Activated T-cell treated with anti-CD3 and anti-CD28 coated beads, Interleukin-2, amount 50 U/mL, for 72 hours (primary cell): ENCODE measurements at regions not wholly inside any gene's neighbourhood (a gene's known extent, or its start where the extent isn't known, plus 50 kb on each side); places are given as distances from the start of the nearest gene placed in this dataset.

Source experiments
- ATAC-seq, 2 donors: fragments of 150-1000 bp; cut with Tn5 transposase; replicated peaks in 1 of 2; 2 replicates each; pipeline ENCODE4 v1.10.0; 2021; ENCODE audit warnings: moderate library complexity in 2 of 2, mild to moderate bottlenecking in 1 of 2
- DNase-seq, 2 donors: peaks; one replicate each; pipeline ENCODE4 v3.0.0; 2021 to 2022; ENCODE audit warnings: mixed read lengths in 1 of 2
- H3K27ac Mint-ChIP-seq: one replicate; pipeline ENCODE4 v1.8.0; 2022; ENCODE audit warnings: mild to moderate bottlenecking, moderate library complexity, mixed read lengths
- H3K27me3 Mint-ChIP-seq: one replicate; pipeline ENCODE4 v1.8.0; 2022; ENCODE audit warnings: low read depth, mixed read lengths
- H3K36me3 Mint-ChIP-seq, 2 donors: one replicate each; pipeline ENCODE4 v1.8.0; 2022; ENCODE audit warnings: mixed read lengths in 2 of 2, mild to moderate bottlenecking in 1 of 2; ENCODE audit not compliant: insufficient read depth in 2 of 2
- H3K4me1 Mint-ChIP-seq: one replicate; pipeline ENCODE4 v1.8.0; 2022; ENCODE audit warnings: low read depth, mixed read lengths
- H3K4me3 Mint-ChIP-seq, 2 donors: one replicate each; pipeline ENCODE4 v1.8.0; 2022; ENCODE audit warnings: mild to moderate bottlenecking in 2 of 2, mixed read lengths in 2 of 2, moderate library complexity in 2 of 2
- H3K9me3 Mint-ChIP-seq, 2 donors: one replicate each; pipeline ENCODE4 v1.8.0; 2022; ENCODE audit warnings: mixed read lengths in 2 of 2

DNA sequence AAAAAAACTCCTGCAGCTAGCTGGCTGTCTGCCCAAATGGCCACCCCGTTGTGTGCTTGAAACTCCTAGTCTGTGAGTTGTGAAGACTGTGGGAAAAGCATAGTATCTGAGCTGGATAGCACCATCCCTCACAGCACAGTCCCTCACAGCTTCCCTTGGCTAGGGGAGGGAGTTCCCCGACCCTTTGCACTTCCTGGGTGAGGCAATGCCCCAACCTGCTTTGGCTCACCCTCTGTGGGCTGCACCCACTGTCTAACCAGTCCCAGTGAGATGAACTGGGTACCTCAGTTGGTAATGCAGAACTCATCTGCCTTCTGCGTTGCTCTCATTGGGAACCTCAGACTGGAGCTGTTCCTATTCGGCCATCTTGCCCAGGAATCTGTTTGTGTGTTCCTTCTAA is 260.6 kb upstream of the STXBP5 start:
- ATAC-seq (peak in 1 of 2 donors; percentile 17), DNase-seq (peak in 1 of 2 donors; percentile 15)
- Mint-ChIP-seq H3K27me3 (peaks cover 10% of the 10 kb centered on the region), H3K4me3 (no peak overlapping the region), H3K36me3 (peaks cover 5 to 7% of the 10 kb centered on the region in 2 donors), H3K4me1 (peaks cover 9% of the 10 kb centered on the region), H3K27ac (no peak overlapping the region), H3K9me3 (peaks cover 4 to 12% of the 10 kb centered on the region in 2 donors)

DNA sequence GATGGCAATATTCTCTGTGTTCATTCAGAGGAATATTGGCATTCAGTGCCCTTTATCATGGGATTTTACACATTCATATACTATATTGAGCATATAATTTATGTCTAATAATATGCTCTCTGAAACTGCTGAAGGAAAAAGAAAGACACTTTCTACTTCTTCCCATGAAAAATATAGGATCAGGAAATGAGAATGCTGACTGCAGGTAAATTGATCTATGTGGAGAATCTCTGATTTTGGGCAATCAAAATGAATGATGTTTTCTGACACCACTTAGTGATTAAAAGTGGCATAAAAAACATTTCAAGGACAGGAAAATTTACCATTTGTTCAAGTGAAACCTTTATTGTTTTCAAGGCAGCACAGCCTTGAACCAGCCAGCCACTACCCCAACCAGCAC is 260.1 kb upstream of the STXBP5 start:
- Mint-ChIP-seq H3K4me1 (peaks cover 11% of the 10 kb centered on the region), H3K4me3 (no peak overlapping the region), H3K27ac (no peak overlapping the region), H3K36me3 (peaks cover 5 to 7% of the 10 kb centered on the region in 2 donors), H3K27me3 (peaks cover 10% of the 10 kb centered on the region), H3K9me3 (peaks cover 4 to 17% of the 10 kb centered on the region in 2 donors)
- DNase-seq (no peak), ATAC-seq (no peak)

DNA sequence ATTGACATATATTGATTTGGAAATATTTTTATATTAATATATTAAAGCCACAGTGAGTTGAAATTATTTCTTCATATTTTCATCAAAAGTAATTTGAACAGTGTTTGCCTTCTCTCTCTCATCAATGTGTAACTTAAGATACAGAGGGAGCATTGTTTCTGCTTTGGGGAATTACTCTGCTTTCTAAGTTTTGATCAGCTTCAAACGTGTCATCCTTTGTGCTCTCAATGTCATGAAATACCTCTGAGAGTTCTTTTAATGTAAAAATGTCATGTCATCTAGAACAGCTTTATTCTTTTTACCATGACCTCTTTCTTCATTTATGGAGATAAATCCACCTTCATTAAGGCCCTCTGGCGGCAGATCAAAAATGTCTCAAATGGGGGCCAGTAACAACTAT is 259.4 kb upstream of the STXBP5 start:
- H3K36me3 Mint-ChIP-seq: peaks cover 5 to 7% of the 10 kb centered on the region in 2 donors
- no peak for ATAC-seq
- H3K27me3 Mint-ChIP-seq: peaks cover 10% of the 10 kb centered on the region
- H3K4me3 Mint-ChIP-seq: no peak overlapping the region
- no peak for DNase-seq
- peak overlapping the region; percentile 11 for H3K27ac Mint-ChIP-seq
- peaks cover 4 to 18% of the 10 kb centered on the region in 2 donors for H3K9me3 Mint-ChIP-seq
- H3K4me1 Mint-ChIP-seq: peaks cover 16% of the 10 kb centered on the region

GRCh38 chr6:146946559-146946958 is 257.7 kb upstream of the STXBP5 start:
- H3K27ac Mint-ChIP-seq: no peak overlapping the region
- ATAC-seq: no peak

DNA sequence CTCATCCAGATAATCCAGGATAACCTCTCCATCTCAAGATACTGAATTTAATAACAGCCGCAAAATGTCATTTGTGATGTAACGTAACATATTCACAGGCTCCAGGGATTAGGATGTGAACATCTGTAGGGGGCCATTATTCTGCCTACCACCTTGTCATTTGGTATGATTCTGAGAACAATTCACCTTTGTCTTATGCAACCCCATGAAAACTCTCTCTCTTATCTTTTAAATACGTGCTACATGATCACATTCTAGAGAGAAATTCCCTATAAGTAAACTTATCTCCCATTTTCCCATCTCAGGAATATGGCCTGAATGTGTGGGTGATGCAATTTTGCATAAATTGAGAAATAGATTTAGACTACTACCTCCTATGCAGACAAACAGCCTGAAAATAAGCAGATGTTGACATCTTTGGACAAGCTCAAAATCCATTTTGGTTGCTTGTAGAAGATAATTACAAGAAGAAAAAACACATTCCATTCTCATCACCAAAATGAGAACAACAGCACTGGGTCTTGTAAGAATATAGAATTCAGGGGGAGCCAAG is 255.4 kb upstream of the STXBP5 start:
- peak overlapping the region in 1 of 2 donors; percentile 13 for H3K4me3 Mint-ChIP-seq
- DNase-seq (no peak), ATAC-seq (no peak)
- H3K9me3 Mint-ChIP-seq: peaks cover 4 to 11% of the 10 kb centered on the region in 2 donors
- H3K4me1 Mint-ChIP-seq: peaks cover 30% of the 10 kb centered on the region
- H3K27ac Mint-ChIP-seq: no peak overlapping the region
- peaks cover under 1 to 5% of the 10 kb centered on the region in 2 donors for H3K36me3 Mint-ChIP-seq
- H3K27me3 Mint-ChIP-seq: no peaks in the 10 kb centered on the region

More at GRCh38 chr6:146946559-146946958, 257.7 kb upstream of the STXBP5 start:
- Mint-ChIP-seq H3K9me3 (peaks cover 6 to 18% of the 10 kb centered on the region in 2 donors), H3K4me1 (peaks cover 30% of the 10 kb centered on the region), H3K27me3 (peaks cover 5% of the 10 kb centered on the region), H3K4me3 (no peak overlapping the region), H3K36me3 (peaks cover 5 to 7% of the 10 kb centered on the region in 2 donors)
- no peak for DNase-seq

GRCh38 chr6:146949425-146949824 is 254.8 kb upstream of the STXBP5 start:
- DNase-seq: no peak
- Mint-ChIP-seq H3K9me3 (peaks cover 4 to 11% of the 10 kb centered on the region in 2 donors), H3K4me3 (peak overlapping the region in 1 of 2 donors; percentile 36), H3K27me3 (no peaks in the 10 kb centered on the region), H3K27ac (peak overlapping the region; percentile 84), H3K36me3 (peaks cover 0 to 5% of the 10 kb centered on the region in 2 donors), H3K4me1 (peaks cover 30% of the 10 kb centered on the region)
- ATAC-seq: no peak

GRCh38 chr6:146950351-146950835 is 253.8 kb upstream of the STXBP5 start:
- ATAC-seq (peak; percentile 93 to 97), DNase-seq (peak; percentile 20 to 24)
- peak overlapping the region; percentile 36 to 40 for H3K4me3 Mint-ChIP-seq
- peaks cover 0 to 5% of the 10 kb centered on the region in 2 donors for H3K36me3 Mint-ChIP-seq
- peaks cover 4 to 11% of the 10 kb centered on the region in 2 donors for H3K9me3 Mint-ChIP-seq
- no peaks in the 10 kb centered on the region for H3K27me3 Mint-ChIP-seq
- H3K4me1 Mint-ChIP-seq: peaks cover 30% of the 10 kb centered on the region
- peak overlapping the region; percentile 84 for H3K27ac Mint-ChIP-seq

DNA sequence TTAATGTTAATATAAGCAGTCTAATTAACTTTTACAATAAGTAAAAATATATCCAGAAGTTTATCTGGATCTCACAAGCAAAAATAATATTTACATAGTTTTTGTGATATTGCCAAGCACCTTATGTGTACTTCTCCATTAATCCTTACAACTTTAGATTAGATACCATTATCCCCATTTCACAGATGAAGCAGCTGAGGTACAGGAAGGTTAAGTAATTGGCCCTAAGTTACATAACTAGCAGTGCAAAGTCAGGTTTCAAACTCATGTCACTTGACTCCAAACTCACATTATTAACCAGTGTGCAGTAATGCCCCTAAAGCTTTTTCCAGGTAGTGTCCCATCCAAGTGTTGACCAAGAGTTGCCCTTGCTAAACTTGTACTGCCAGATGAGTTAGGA is 248.6 kb upstream of the STXBP5 start:
- no peaks in the 10 kb centered on the region for H3K36me3 Mint-ChIP-seq
- no peak overlapping the region for H3K27ac Mint-ChIP-seq
- no peaks in the 10 kb centered on the region for H3K9me3 Mint-ChIP-seq
- H3K27me3 Mint-ChIP-seq: no peaks in the 10 kb centered on the region
- ATAC-seq: no peak
- DNase-seq: no peak
- H3K4me1 Mint-ChIP-seq: peaks cover 7% of the 10 kb centered on the region
- H3K4me3 Mint-ChIP-seq: no peak overlapping the region

DNA sequence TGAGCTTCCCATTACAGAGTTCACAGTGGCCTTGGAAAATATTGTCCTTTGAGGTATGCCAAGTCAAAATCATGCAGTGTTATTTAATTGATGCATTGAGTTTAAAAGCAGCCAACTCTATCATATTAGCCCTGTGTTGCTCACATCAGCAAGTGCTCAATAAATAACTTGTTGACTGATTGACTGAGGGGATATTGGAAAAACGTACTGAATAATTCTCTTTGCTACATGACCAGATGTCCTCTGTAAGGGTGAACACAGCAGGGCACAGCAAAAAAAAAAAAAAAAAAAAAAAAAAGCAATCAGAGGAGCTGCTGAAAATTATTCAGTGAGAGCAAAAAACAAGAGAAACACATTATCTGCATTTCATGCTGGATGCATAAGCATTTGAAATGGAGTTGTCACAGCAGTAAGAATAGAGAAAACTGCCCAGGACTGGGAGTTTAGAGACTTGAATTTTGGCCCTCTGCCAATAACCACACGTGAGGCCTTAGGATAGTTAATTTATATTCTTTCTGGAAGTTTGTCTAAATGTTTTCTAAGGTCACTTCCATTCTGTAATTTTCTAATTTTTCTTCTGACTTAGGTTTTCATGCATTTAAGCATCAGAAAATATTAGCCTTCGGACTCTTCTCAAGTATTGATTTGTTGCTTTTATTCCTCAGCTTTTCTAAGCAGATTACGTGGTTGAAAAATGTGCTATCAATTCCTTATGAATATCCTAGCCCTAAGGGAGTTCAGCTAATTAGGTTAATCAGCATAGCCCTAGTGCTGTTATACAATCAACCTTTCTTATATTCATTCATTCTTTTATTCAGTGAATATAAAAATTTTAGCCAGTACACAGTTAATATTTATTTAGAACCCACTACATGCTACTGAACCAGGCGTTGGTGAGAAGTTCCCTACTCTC is 246.8 kb upstream of the STXBP5 start:
- H3K4me3 Mint-ChIP-seq: no peak overlapping the region
- H3K27me3 Mint-ChIP-seq: no peaks in the 10 kb centered on the region
- ATAC-seq (no peak), DNase-seq (no peak)
- no peak overlapping the region for H3K27ac Mint-ChIP-seq
- H3K4me1 Mint-ChIP-seq: no peaks in the 10 kb centered on the region
- no peaks in the 10 kb centered on the region for H3K9me3 Mint-ChIP-seq
- H3K36me3 Mint-ChIP-seq: no peaks in the 10 kb centered on the region

DNA sequence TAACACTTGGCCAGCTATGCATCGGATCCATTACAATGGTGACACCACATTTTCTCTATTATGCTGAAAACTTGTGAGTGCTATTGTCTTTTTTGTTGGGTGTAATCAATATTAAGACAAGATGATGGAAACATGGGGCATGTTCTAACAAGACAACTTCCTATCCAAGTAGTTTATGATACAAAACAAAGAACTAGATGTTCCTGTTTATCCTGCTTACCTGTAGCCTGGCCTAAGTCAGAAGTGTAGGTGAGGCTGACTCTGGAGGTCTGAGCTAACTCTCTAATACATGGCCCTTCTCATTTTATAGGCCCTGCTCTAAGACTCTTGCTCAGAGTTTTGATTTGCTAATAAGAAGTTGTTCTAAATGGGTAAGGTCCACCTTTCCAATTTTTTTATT is 242.4 kb upstream of the STXBP5 start:
- no peak for DNase-seq
- H3K9me3 Mint-ChIP-seq: peaks cover 9 to 10% of the 10 kb centered on the region in 2 donors

DNA sequence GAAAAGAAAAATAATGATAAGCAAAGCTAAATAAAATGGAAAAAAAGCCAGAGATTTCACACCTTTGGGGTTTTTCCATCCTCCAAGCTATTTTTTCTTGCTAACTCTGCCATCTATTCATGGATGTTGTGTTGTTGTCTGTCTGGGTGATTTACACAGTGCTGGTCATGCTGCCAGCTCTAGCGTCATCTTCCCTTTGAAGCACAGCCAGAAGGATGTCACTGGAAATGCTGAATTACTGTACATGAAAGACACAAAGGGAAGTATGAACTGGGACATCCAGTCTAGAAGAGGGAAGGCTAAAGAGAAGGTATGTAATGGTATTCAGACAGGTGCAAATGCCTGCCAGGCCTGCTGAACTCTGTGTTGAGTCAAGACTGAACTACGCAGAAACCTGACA is 241.9 kb upstream of the STXBP5 start:
- no peaks in the 10 kb centered on the region for H3K4me1 Mint-ChIP-seq
- no peak overlapping the region for H3K4me3 Mint-ChIP-seq
- no peaks in the 10 kb centered on the region for H3K27me3 Mint-ChIP-seq
- DNase-seq (no peak), ATAC-seq (no peak)
- no peak overlapping the region for H3K27ac Mint-ChIP-seq
- H3K9me3 Mint-ChIP-seq: peaks cover 9 to 10% of the 10 kb centered on the region in 2 donors
- peaks cover 9 to 22% of the 10 kb centered on the region in 2 donors for H3K36me3 Mint-ChIP-seq

More for the DNA sequence above, 242.4 kb upstream of the STXBP5 start:
- H3K4me1 Mint-ChIP-seq: no peaks in the 10 kb centered on the region
- no peak overlapping the region for H3K27ac Mint-ChIP-seq
- no peaks in the 10 kb centered on the region for H3K27me3 Mint-ChIP-seq
- H3K4me3 Mint-ChIP-seq: no peak overlapping the region
- ATAC-seq: no peak
- peaks cover 9 to 19% of the 10 kb centered on the region in 2 donors for H3K36me3 Mint-ChIP-seq

DNA sequence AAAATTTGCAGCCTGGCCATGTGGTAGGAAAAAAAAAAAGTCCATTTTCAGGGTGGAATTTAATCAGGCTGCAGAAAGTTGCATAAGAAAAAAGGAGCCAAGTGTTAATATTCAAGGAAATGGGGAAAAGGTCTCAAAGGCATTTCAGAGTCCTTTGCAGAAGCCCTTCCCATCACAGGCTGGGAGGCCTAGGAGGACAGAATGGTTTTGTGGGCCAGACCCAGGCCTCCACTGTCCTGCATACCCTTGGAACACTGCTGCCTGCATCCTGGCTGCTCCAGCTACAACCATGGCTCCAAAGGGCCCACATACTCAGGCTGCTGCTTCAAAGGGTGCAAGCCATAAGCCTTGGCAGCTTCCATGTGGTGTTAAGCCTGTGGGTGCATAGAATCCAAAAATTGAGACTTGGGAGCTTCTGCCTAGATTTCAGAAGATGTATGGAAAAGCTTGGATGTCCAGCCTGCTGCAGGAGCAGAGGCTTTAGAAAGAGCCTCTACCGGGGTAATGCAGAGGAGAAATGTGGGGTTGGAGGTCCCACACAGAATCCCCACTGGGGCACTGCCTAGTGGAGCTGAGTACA is 239.0 kb upstream of the STXBP5 start:
- ATAC-seq (no peak), DNase-seq (no peak)
- Mint-ChIP-seq H3K4me3 (no peak overlapping the region), H3K4me1 (no peaks in the 10 kb centered on the region), H3K9me3 (peaks cover 9 to 10% of the 10 kb centered on the region in 2 donors), H3K27ac (no peak overlapping the region), H3K36me3 (peaks cover 9 to 22% of the 10 kb centered on the region in 2 donors), H3K27me3 (no peaks in the 10 kb centered on the region)
